Fibroblast of lung (primary cell): ENCODE measurements at regions not wholly inside any gene's neighbourhood (a gene's known extent, or its start where the extent isn't known, plus 50 kb on each side); places are given as distances from the start of the nearest gene placed in this dataset.

Experiments used
- DNase-seq, 2 donors: peaks; one replicate each; pipeline versions ENCODE4 v3.0.0 to v3.0.0-alpha.2; 2010; ENCODE audit warnings: low read depth in 2 of 2
- H2AFZ ChIP-seq: 2 replicates; pipeline ENCODE4 v1.5.1; 2012; ENCODE audit warnings: low read length, control low read depth, inconsistent platforms
- H3K27ac ChIP-seq: 2 replicates; pipeline ENCODE4 v1.5.1; 2011; ENCODE audit warnings: low read length, control low read depth; ENCODE audit not compliant: insufficient read depth
- H3K27me3 ChIP-seq: 2 replicates; pipeline ENCODE4 v1.5.1; 2011; ENCODE audit warnings: mild to moderate bottlenecking, low read length; ENCODE audit not compliant: control insufficient read depth, insufficient read depth
- H3K36me3 ChIP-seq: 2 replicates; pipeline ENCODE4 v1.5.1; 2011; ENCODE audit warnings: low read length; ENCODE audit not compliant: control insufficient read depth, insufficient read depth
- H3K4me1 ChIP-seq: 2 replicates; pipeline ENCODE4 v1.5.1; 2011; ENCODE audit warnings: low read length; ENCODE audit not compliant: control insufficient read depth, insufficient read depth; ENCODE audit errors: extremely low read depth
- H3K4me2 ChIP-seq: 2 replicates; pipeline ENCODE4 v1.5.1; 2011; ENCODE audit warnings: low read length, control low read depth; ENCODE audit not compliant: insufficient read depth; ENCODE audit errors: extremely low read depth
- H3K4me3 ChIP-seq, 4 experiments: fragments of 200-600 bp in 1 of 4; sonication (generic) in 1 of 4; replicated peaks in 1 of 4; 2 replicates each; pipeline ENCODE4 v1.5.1; 2011 to 2016; ENCODE audit warnings: low read length in 4 of 4, low read depth in 3 of 4, mild to moderate bottlenecking in 3 of 4, control low read depth in 2 of 4, inconsistent platforms in 1 of 4, mixed read lengths in 1 of 4; ENCODE audit not compliant: insufficient read depth in 1 of 4; ENCODE audit errors: control extremely low read depth in 1 of 4
- H3K79me2 ChIP-seq: 2 replicates; pipeline ENCODE4 v1.5.1; 2012; ENCODE audit warnings: mild to moderate bottlenecking, low read length, inconsistent platforms; ENCODE audit not compliant: control insufficient read depth, insufficient read depth
- H3K9ac ChIP-seq: 2 replicates; pipeline ENCODE4 v1.5.1; 2011; ENCODE audit warnings: mild to moderate bottlenecking, low read length, control low read depth; ENCODE audit not compliant: insufficient read depth
- H3K9me3 ChIP-seq: 2 replicates; pipeline ENCODE4 v1.5.1; 2012; ENCODE audit warnings: low read depth, low read length; ENCODE audit not compliant: control insufficient read depth, insufficient read depth
- H4K20me1 ChIP-seq: 2 replicates; pipeline ENCODE4 v1.5.1; 2011; ENCODE audit warnings: low read length; ENCODE audit not compliant: control insufficient read depth, insufficient read depth; ENCODE audit errors: extremely low read depth
- EZH2 ChIP-seq: IDR thresholded peaks from 2 replicates; pipeline ENCODE4 v1.5.1; 2012; ENCODE audit warnings: low read length, control low read depth, mild to moderate bottlenecking; ENCODE audit errors: missing control alignments
- TF ChIP-seq, protein P1 (sequence below), 2 donors: IDR thresholded peaks in 1 of 2; conservative IDR thresholded peaks in 1 of 2; 1 replicate in 1 of 2; 2 replicates in 1 of 2; pipeline ENCODE4 v1.5.1; 2011 to 2012; ENCODE audit warnings: low read length in 2 of 2, control low read depth in 1 of 2, inconsistent platforms in 1 of 2, low read depth in 1 of 2, mild to moderate bottlenecking in 1 of 2

DNA sequence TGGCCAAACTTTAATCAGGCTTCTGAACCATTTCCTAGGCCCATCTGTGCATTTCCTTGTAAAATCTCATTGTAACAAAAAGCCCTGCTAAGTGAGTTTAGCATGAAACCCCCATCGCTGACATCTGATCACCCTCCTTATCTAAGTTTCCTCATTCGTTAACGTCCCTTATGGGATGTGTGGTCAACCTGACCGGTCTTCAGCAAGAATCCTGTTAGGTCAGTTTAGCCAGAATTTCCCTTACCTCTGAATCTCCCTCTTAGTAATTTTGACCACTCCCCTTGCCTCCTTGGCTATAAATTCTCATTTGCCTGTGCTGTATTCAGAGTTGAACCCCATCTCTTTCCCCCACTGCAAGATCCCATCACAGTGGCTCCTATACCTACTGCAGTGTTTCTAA is 239.3 kb downstream of the RMST start:
- H3K27me3 ChIP-seq: no peaks in the 10 kb centered on the region
- no peak overlapping the region for H3K27ac ChIP-seq
- H3K4me3 ChIP-seq: no peak overlapping the region
- TF ChIP-seq EZH2: no peak
- TF ChIP-seq, protein P1, sequence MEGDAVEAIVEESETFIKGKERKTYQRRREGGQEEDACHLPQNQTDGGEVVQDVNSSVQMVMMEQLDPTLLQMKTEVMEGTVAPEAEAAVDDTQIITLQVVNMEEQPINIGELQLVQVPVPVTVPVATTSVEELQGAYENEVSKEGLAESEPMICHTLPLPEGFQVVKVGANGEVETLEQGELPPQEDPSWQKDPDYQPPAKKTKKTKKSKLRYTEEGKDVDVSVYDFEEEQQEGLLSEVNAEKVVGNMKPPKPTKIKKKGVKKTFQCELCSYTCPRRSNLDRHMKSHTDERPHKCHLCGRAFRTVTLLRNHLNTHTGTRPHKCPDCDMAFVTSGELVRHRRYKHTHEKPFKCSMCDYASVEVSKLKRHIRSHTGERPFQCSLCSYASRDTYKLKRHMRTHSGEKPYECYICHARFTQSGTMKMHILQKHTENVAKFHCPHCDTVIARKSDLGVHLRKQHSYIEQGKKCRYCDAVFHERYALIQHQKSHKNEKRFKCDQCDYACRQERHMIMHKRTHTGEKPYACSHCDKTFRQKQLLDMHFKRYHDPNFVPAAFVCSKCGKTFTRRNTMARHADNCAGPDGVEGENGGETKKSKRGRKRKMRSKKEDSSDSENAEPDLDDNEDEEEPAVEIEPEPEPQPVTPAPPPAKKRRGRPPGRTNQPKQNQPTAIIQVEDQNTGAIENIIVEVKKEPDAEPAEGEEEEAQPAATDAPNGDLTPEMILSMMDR (conservative IDR thresholded peaks at IDR 0.05 in 1 of 2, IDR thresholded peaks at IDR 0.05 in 1 of 2; ENCODE audit: low read depth in 1 of 2, low read length in 2 of 2): no peak
- no peak for DNase-seq
- no peak overlapping the region for H3K9ac ChIP-seq
- no peak overlapping the region for H2AFZ ChIP-seq
- no peaks in the 10 kb centered on the region for H3K9me3 ChIP-seq
- no peak overlapping the region for H3K4me2 ChIP-seq
- H4K20me1 ChIP-seq: no peaks in the 10 kb centered on the region
- H3K4me1 ChIP-seq: no peaks in the 10 kb centered on the region
- H3K36me3 ChIP-seq: no peaks in the 10 kb centered on the region
- H3K79me2 ChIP-seq: no peaks in the 10 kb centered on the region

- Histone ChIP-seq H3K27ac (no peak overlapping the region), H3K9ac (no peak overlapping the region), H3K27me3 (no peaks in the 10 kb centered on the region), H4K20me1 (no peaks in the 10 kb centered on the region), H3K4me2 (no peak overlapping the region), H2AFZ (no peak overlapping the region), H3K4me1 (no peaks in the 10 kb centered on the region), H3K4me3 (no peak overlapping the region), H3K9me3 (no peaks in the 10 kb centered on the region), H3K36me3 (no peaks in the 10 kb centered on the region), H3K79me2 (no peaks in the 10 kb centered on the region)
- DNase-seq: no peak
- TF ChIP-seq EZH2: no peak
- TF ChIP-seq, protein P1 (conservative IDR thresholded peaks at IDR 0.05 in 1 of 2, IDR thresholded peaks at IDR 0.05 in 1 of 2; ENCODE audit: low read depth in 1 of 2, low read length in 2 of 2): no peak
These were observed 248.8 kb downstream of the RMST start for GRCh38 chr12:97711392-97711791.

GRCh38 chr12:97713270-97713669 is 250.7 kb downstream of the RMST start:
- no peaks in the 10 kb centered on the region for H3K27me3 ChIP-seq
- no peaks in the 10 kb centered on the region for H3K4me1 ChIP-seq
- H3K27ac ChIP-seq: no peak overlapping the region

More at GRCh38 chr12:97713270-97713669, 250.7 kb downstream of the RMST start:
- Histone ChIP-seq H3K9me3 (no peaks in the 10 kb centered on the region), H3K4me3 (no peak overlapping the region), H3K4me2 (no peak overlapping the region), H3K36me3 (no peaks in the 10 kb centered on the region), H2AFZ (no peak overlapping the region), H3K79me2 (no peaks in the 10 kb centered on the region), H4K20me1 (no peaks in the 10 kb centered on the region), H3K9ac (no peak overlapping the region)
- TF ChIP-seq, protein P1 (conservative IDR thresholded peaks at IDR 0.05 in 1 of 2, IDR thresholded peaks at IDR 0.05 in 1 of 2; ENCODE audit: low read depth in 1 of 2, low read length in 2 of 2): no peak
- no peak for TF ChIP-seq EZH2
- DNase-seq: no peak
